HG03520 (cell line): ENCODE measurements at regions not wholly inside any gene's neighbourhood (a gene's known extent, or its start where the extent isn't known, plus 50 kb on each side); places are given as distances from the start of the nearest gene placed in this dataset.

Experiments used
- ATAC-seq: cut with Tn5 transposase; IDR thresholded peaks from one replicate; pipeline ENCODE4 v1.9.1; 2021; ENCODE audit warnings: mild to moderate bottlenecking, moderate library complexity; ENCODE audit not compliant: unreplicated experiment

GRCh38 chr3:148203297-148204010, 494.2 kb upstream of the AGTR1 start:
- ATAC-seq: no peak

GRCh38 chr3:148204131-148204530, 493.6 kb upstream of the AGTR1 start:
- no peak for ATAC-seq

- ATAC-seq: no peak
Measured at GRCh38 chr3:148205977-148206376, 491.7 kb upstream of the AGTR1 start.

- no peak for ATAC-seq
Measured at GRCh38 chr3:148206446-148206845, 491.3 kb upstream of the AGTR1 start.

GRCh38 chr3:148208975-148209374, 488.7 kb upstream of the AGTR1 start:
- ATAC-seq: no peak

GRCh38 chr3:148211725-148212124, 486.0 kb upstream of the AGTR1 start:
- ATAC-seq: peak; percentile 63

- no peak for ATAC-seq
Measured at GRCh38 chr3:148214705-148215104, 483.0 kb upstream of the AGTR1 start.

- ATAC-seq: no peak
Measured at GRCh38 chr3:148217317-148217716, 480.4 kb upstream of the AGTR1 start.

GRCh38 chr3:148218222-148218621, 479.5 kb upstream of the AGTR1 start:
- no peak for ATAC-seq

GRCh38 chr3:148219999-148220398, 477.7 kb upstream of the AGTR1 start:
- no peak for ATAC-seq

- no peak for ATAC-seq
Measured at GRCh38 chr3:148221303-148221702, 476.4 kb upstream of the AGTR1 start.

GRCh38 chr3:148223266-148223665, 474.4 kb upstream of the AGTR1 start:
- no peak for ATAC-seq

- no peak for ATAC-seq
Measured at GRCh38 chr3:148226246-148226645, 471.5 kb upstream of the AGTR1 start.

- no peak for ATAC-seq
Measured at GRCh38 chr3:148227534-148227933, 470.2 kb upstream of the AGTR1 start.

- ATAC-seq: no peak
Measured at GRCh38 chr3:148229107-148229506, 468.6 kb upstream of the AGTR1 start.

- no peak for ATAC-seq
Measured at GRCh38 chr3:148230473-148230872, 467.2 kb upstream of the AGTR1 start.

- no peak for ATAC-seq
Measured at GRCh38 chr3:148232389-148232788, 465.3 kb upstream of the AGTR1 start.

GRCh38 chr3:148233403-148233802, 464.3 kb upstream of the AGTR1 start:
- no peak for ATAC-seq

- ATAC-seq: no peak
Measured at GRCh38 chr3:148234536-148234935, 463.2 kb upstream of the AGTR1 start.

- no peak for ATAC-seq
Measured at GRCh38 chr3:148235566-148235965, 462.1 kb upstream of the AGTR1 start.

- no peak for ATAC-seq
Measured at GRCh38 chr3:148238421-148238821, 459.3 kb upstream of the AGTR1 start.

- no peak for ATAC-seq
Measured at GRCh38 chr3:148240351-148240750, 457.4 kb upstream of the AGTR1 start.

- no peak for ATAC-seq
Measured at GRCh38 chr3:148243609-148244008, 454.1 kb upstream of the AGTR1 start.
